Loucy (cell line): ENCODE measurements at regions not wholly inside any gene's neighbourhood (a gene's known extent, or its start where the extent isn't known, plus 50 kb on each side); places are given as distances from the start of the nearest gene placed in this dataset.
A peak's percentile ranks its signal among the peaks of the same experiment; 100 is the strongest.

ENCODE experiments used
- H2AFZ ChIP-seq: fragments of 200-600 bp; sonication (generic); 2 replicates; pipeline ENCODE4 v1.6.0; 2016; ENCODE audit warnings: antibody characterized with exemption, mild to moderate bottlenecking, low read length, moderate library complexity
- H3F3A ChIP-seq: fragments of 200-600 bp; 2 replicates; pipeline ENCODE4 v1.6.0; 2016; ENCODE audit warnings: antibody characterized with exemption, low read depth, mild to moderate bottlenecking
- H3K27me3 ChIP-seq: fragments of 200-600 bp; sonication (generic); 2 replicates; pipeline ENCODE4 v1.6.1; 2014; ENCODE audit warnings: low read length, mild to moderate bottlenecking; ENCODE audit not compliant: insufficient read depth, poor library complexity, severe bottlenecking
- H3K36me3 ChIP-seq: fragments of 200-600 bp; sonication (generic); 2 replicates; pipeline ENCODE4 v1.6.1; 2016; ENCODE audit warnings: low read length; ENCODE audit not compliant: insufficient read depth
- H3K4me1 ChIP-seq: fragments of 200-600 bp; sonication (generic); 2 replicates; pipeline ENCODE4 v1.5.1; 2014; ENCODE audit warnings: low read length, mild to moderate bottlenecking; ENCODE audit not compliant: insufficient read depth, poor library complexity, severe bottlenecking
- H3K4me2 ChIP-seq: fragments of 200-600 bp; sonication (generic); 2 replicates; pipeline ENCODE4 v1.6.0; 2014; ENCODE audit warnings: antibody characterized with exemption, low read length, low read depth, mild to moderate bottlenecking; ENCODE audit not compliant: poor library complexity, severe bottlenecking
- H3K4me3 ChIP-seq: fragments of 200-600 bp; sonication (generic); 2 replicates; pipeline ENCODE4 v1.5.1; 2014; ENCODE audit warnings: low read length, mild to moderate bottlenecking, mixed read lengths; ENCODE audit not compliant: poor library complexity, severe bottlenecking
- H3K79me2 ChIP-seq: fragments of 200-600 bp; sonication (generic); 2 replicates; pipeline ENCODE4 v1.6.1; 2014; ENCODE audit warnings: low read length; ENCODE audit not compliant: insufficient read depth
- H3K9ac ChIP-seq: fragments of 200-600 bp; sonication (generic); 2 replicates; pipeline ENCODE4 v1.6.0; 2014; ENCODE audit warnings: mild to moderate bottlenecking, low read depth, low read length, moderate library complexity; ENCODE audit not compliant: poor library complexity, severe bottlenecking
- H3K9me2 ChIP-seq: fragments of 200-600 bp; sonication (generic); replicated peaks from 2 replicates; pipeline ENCODE4 v1.6.1; 2016; ENCODE audit warnings: low read depth, low read length, mixed read lengths
- H3K9me3 ChIP-seq: fragments of 200-600 bp; sonication (generic); 2 replicates; pipeline ENCODE4 v1.6.1; 2014; ENCODE audit warnings: mild to moderate bottlenecking, antibody characterized with exemption, low read length, low read depth; ENCODE audit not compliant: insufficient read depth
- H4K20me1 ChIP-seq: fragments of 200-600 bp; sonication (generic); 2 replicates; pipeline ENCODE4 v1.6.0; 2014; ENCODE audit warnings: antibody characterized with exemption, low read length, mild to moderate bottlenecking; ENCODE audit not compliant: insufficient read depth, poor library complexity, severe bottlenecking
- CTCF ChIP-seq: fragments of 200-600 bp; sonication (generic); conservative IDR thresholded peaks from 2 replicates; pipeline ENCODE4 v1.5.1; 2014; ENCODE audit warnings: mild to moderate bottlenecking, antibody characterized with exemption, low read length
- EZH2phosphoT487 ChIP-seq: fragments of 200-600 bp; IDR thresholded peaks from 2 replicates; pipeline ENCODE4 v1.6.1; 2018; ENCODE audit warnings: antibody characterized with exemption, mild to moderate bottlenecking, moderate library complexity, borderline replicate concordance

GRCh38 chr6:33927616-33928015 is 123.8 kb upstream of the MLN start:
- Histone ChIP-seq H3K9me2 (no peaks in the 10 kb centered on the region), H3K27me3 (no peaks in the 10 kb centered on the region), H3K9me3 (no peaks in the 10 kb centered on the region), H3F3A (no peaks in the 10 kb centered on the region), H3K4me2 (no peak overlapping the region), H2AFZ (no peak overlapping the region), H4K20me1 (no peaks in the 10 kb centered on the region), H3K4me3 (no peak overlapping the region), H3K4me1 (peaks cover 45% of the 10 kb centered on the region), H3K36me3 (no peaks in the 10 kb centered on the region), H3K9ac (no peak overlapping the region), H3K79me2 (no peaks in the 10 kb centered on the region)
- no peak for TF ChIP-seq EZH2phosphoT487
- TF ChIP-seq CTCF, result no peak

- H3K4me1 ChIP-seq, result peaks cover 50% of the 10 kb centered on the region
- H3K9me3 ChIP-seq, result no peaks in the 10 kb centered on the region
- H3K79me2 ChIP-seq, result no peaks in the 10 kb centered on the region
- no peaks in the 10 kb centered on the region for H3K36me3 ChIP-seq
- no peak overlapping the region for H3K4me2 ChIP-seq
- no peaks in the 10 kb centered on the region for H3K9me2 ChIP-seq
- H3K27me3 ChIP-seq, result no peaks in the 10 kb centered on the region
- H3F3A ChIP-seq, result no peaks in the 10 kb centered on the region
- no peaks in the 10 kb centered on the region for H4K20me1 ChIP-seq
- no peak overlapping the region for H3K4me3 ChIP-seq
- H3K9ac ChIP-seq, result no peak overlapping the region
- TF ChIP-seq CTCF, result no peak
- TF ChIP-seq EZH2phosphoT487, result no peak
- peak overlapping the region; percentile 76 for H2AFZ ChIP-seq
These were observed 123.3 kb upstream of the MLN start for GRCh38 chr6:33927112-33927511.

GRCh38 chr6:33926451-33926850 is 122.6 kb upstream of the MLN start:
- Histone ChIP-seq H3K9me2 (no peaks in the 10 kb centered on the region), H3K27me3 (no peaks in the 10 kb centered on the region), H3K4me1 (peaks cover 57% of the 10 kb centered on the region), H3K9ac (no peak overlapping the region), H3F3A (no peaks in the 10 kb centered on the region), H3K79me2 (no peaks in the 10 kb centered on the region), H2AFZ (peak overlapping the region; percentile 76), H4K20me1 (no peaks in the 10 kb centered on the region), H3K9me3 (no peaks in the 10 kb centered on the region), H3K4me3 (no peak overlapping the region), H3K36me3 (no peaks in the 10 kb centered on the region), H3K4me2 (no peak overlapping the region)
- TF ChIP-seq EZH2phosphoT487 (no peak), CTCF (no peak)
